CD14-positive monocyte (primary cell): ENCODE measurements at regions not wholly inside any gene's neighbourhood (a gene's known extent, or its start where the extent isn't known, plus 50 kb on each side); places are given as distances from the start of the nearest gene placed in this dataset.

Experiments used
- DNase-seq, 3 donors: peaks; one replicate each; pipeline ENCODE4 v3.0.0-alpha.2; 2011 to 2022
- H2AFZ ChIP-seq: 2 replicates; pipeline ENCODE4 v1.6.0; 2012; ENCODE audit warnings: mild to moderate bottlenecking, low read depth, low read length, inconsistent platforms; ENCODE audit not compliant: insufficient read depth, poor library complexity, severe bottlenecking
- H3K27ac ChIP-seq, 2 donors: 1 replicate in 1 of 2; 2 replicates in 1 of 2; pipeline ENCODE4 v1.5.1; 2012 to 2013; ENCODE audit warnings: low read length in 2 of 2, control low read depth in 1 of 2, inconsistent platforms in 1 of 2, low read depth in 1 of 2, mild to moderate bottlenecking in 1 of 2
- H3K27me3 ChIP-seq, 2 donors: one replicate each; pipeline versions ENCODE4 v1.6.0 to v1.6.1; 2011 to 2013; ENCODE audit warnings: low read length in 2 of 2; ENCODE audit not compliant: control insufficient read depth in 2 of 2, insufficient read depth in 2 of 2
- H3K36me3 ChIP-seq, 2 donors: replicated peaks in 1 of 2; 1 replicate in 1 of 2; 2 replicates in 1 of 2; pipeline versions ENCODE4 v1.5.1 to v1.6.1; 2012 to 2013; ENCODE audit warnings: low read length in 2 of 2, control low read depth in 1 of 2, inconsistent platforms in 1 of 2, mild to moderate bottlenecking in 1 of 2; ENCODE audit not compliant: insufficient read depth in 2 of 2, control insufficient read depth in 1 of 2
- H3K4me1 ChIP-seq, 2 donors: 1 replicate in 1 of 2; 2 replicates in 1 of 2; pipeline versions ENCODE4 v1.5.1 to v1.6.1; 2012 to 2013; ENCODE audit warnings: low read length in 2 of 2, control low read depth in 1 of 2, inconsistent platforms in 1 of 2, mild to moderate bottlenecking in 1 of 2, moderate library complexity in 1 of 2; ENCODE audit not compliant: insufficient read depth in 2 of 2, control insufficient read depth in 1 of 2
- H3K4me2 ChIP-seq: replicated peaks from 2 replicates; pipeline ENCODE3; 2012; ENCODE audit warnings: low read length, moderate library complexity, mild to moderate bottlenecking; ENCODE audit not compliant: poor library complexity, severe bottlenecking; ENCODE audit errors: extremely low read depth
- H3K4me3 ChIP-seq, 3 experiments: fragments of 200-600 bp in 1 of 3; sonication (generic) in 1 of 3; replicated peaks in 1 of 3; 1 replicate in 2 of 3; 2 replicates in 1 of 3; pipeline ENCODE4 v1.5.1; 2011 to 2013; ENCODE audit warnings: low read length in 3 of 3, mild to moderate bottlenecking in 3 of 3, control low read depth in 2 of 3, low read depth in 2 of 3, inconsistent platforms in 1 of 3, moderate library complexity in 1 of 3
- H3K79me2 ChIP-seq: 2 replicates; pipeline ENCODE4 v1.6.0; 2012; ENCODE audit warnings: mild to moderate bottlenecking, control low read depth, inconsistent platforms, low read length, moderate library complexity; ENCODE audit not compliant: insufficient read depth
- H3K9ac ChIP-seq: 2 replicates; pipeline ENCODE4 v1.6.0; 2017; ENCODE audit warnings: low read length, mild to moderate bottlenecking; ENCODE audit not compliant: insufficient read depth, poor library complexity, severe bottlenecking
- H3K9me3 ChIP-seq, 2 donors: replicated peaks in 1 of 2; 1 replicate in 1 of 2; 2 replicates in 1 of 2; pipeline versions ENCODE4 v1.5.1 to v1.6.1; 2012 to 2013; ENCODE audit warnings: low read length in 2 of 2, control low read depth in 1 of 2; ENCODE audit not compliant: control insufficient read depth in 1 of 2, insufficient read depth in 1 of 2
- H4K20me1 ChIP-seq: 2 replicates; pipeline ENCODE4 v1.6.0; 2012; ENCODE audit warnings: mild to moderate bottlenecking, low read length, control low read depth, moderate library complexity; ENCODE audit not compliant: insufficient read depth
- H3K27ac Mint-ChIP-seq, 7 donors: one replicate each; pipeline ENCODE4 v1.8.0; 2020; ENCODE audit warnings: mild to moderate bottlenecking in 7 of 7, mixed read lengths in 7 of 7, moderate library complexity in 6 of 7, inconsistent platforms in 2 of 7
- H3K27me3 Mint-ChIP-seq, 3 donors: one replicate each; pipeline ENCODE4 v1.8.0; 2021 to 2022; ENCODE audit warnings: low read depth in 3 of 3, mild to moderate bottlenecking in 3 of 3, mixed read lengths in 3 of 3, moderate library complexity in 3 of 3, inconsistent platforms in 1 of 3
- H3K36me3 Mint-ChIP-seq, 2 donors: one replicate each; pipeline ENCODE4 v1.8.0; 2020; ENCODE audit warnings: mixed read lengths in 2 of 2, inconsistent platforms in 1 of 2, mild to moderate bottlenecking in 1 of 2
- H3K4me1 Mint-ChIP-seq: one replicate; pipeline ENCODE4 v1.8.0; 2020; ENCODE audit warnings: mild to moderate bottlenecking, mixed read lengths
- H3K4me3 Mint-ChIP-seq, 2 donors: one replicate each; pipeline ENCODE4 v1.8.0; 2020; ENCODE audit warnings: mild to moderate bottlenecking in 2 of 2, mixed read lengths in 2 of 2, moderate library complexity in 1 of 2
- H3K9me3 Mint-ChIP-seq, 7 donors: one replicate each; pipeline ENCODE4 v1.8.0; 2020 to 2022; ENCODE audit warnings: mixed read lengths in 7 of 7, mild to moderate bottlenecking in 6 of 7, moderate library complexity in 6 of 7, inconsistent platforms in 2 of 7
- CTCF ChIP-seq: fragments of 200-600 bp; IDR thresholded peaks from one replicate; pipeline ENCODE4 v1.8.0; 2022; ENCODE audit warnings: antibody characterized with exemption, mild to moderate bottlenecking
- WGBS: methylation state at CpG from one replicate; pipeline ENCODE4 v1.1.5; 2013; ENCODE audit warnings: missing lambda C conversion rate; ENCODE audit not compliant: insufficient coverage; 5-methylcytosine and 5-hydroxymethylcytosine counted together
- intact Hi-C, 2 donors: fragments of 100-400 bp; cut with micrococcal nuclease; formaldehyde crosslinking; loops; one replicate each; pipeline versions ENCODE4 v1.15.0 to v1.15.1; 2023

- Mint-ChIP-seq H3K4me3 (no peak overlapping the region), H3K4me1 (no peaks in the 10 kb centered on the region), H3K36me3 (no peaks in the 10 kb centered on the region), H3K9me3 (peaks cover 0 to 6% (median 0%) of the 10 kb centered on the region in 7 donors), H3K27ac (no peak overlapping the region), H3K27me3 (peaks cover 0 to 2% (median 0%) of the 10 kb centered on the region in 3 donors)
- no peak overlapping the region for H2AFZ ChIP-seq
- no peak overlapping the region for H3K4me3 ChIP-seq
- DNase-seq = no peak
- TF ChIP-seq CTCF = no peak
- H3K79me2 ChIP-seq = no peaks in the 10 kb centered on the region
- H4K20me1 ChIP-seq = no peaks in the 10 kb centered on the region
- H3K9me3 ChIP-seq = no peaks in the 10 kb centered on the region
- no peaks in the 10 kb centered on the region for H3K27me3 ChIP-seq
- H3K9ac ChIP-seq = no peak overlapping the region
- intact Hi-C loops = no loop called here
- no peaks in the 10 kb centered on the region for H3K4me1 ChIP-seq
- no peak overlapping the region for H3K27ac ChIP-seq
- no peaks in the 10 kb centered on the region for H3K36me3 ChIP-seq
- no peak overlapping the region for H3K4me2 ChIP-seq
Observed at GRCh38 chr4:117514391-117515175, 429.2 kb upstream of the TRAM1L1 start.

GRCh38 chr4:117515921-117516320 is 430.5 kb upstream of the TRAM1L1 start:
- no peak overlapping the region for H3K4me2 ChIP-seq
- Mint-ChIP-seq H3K27ac (no peak overlapping the region), H3K36me3 (no peaks in the 10 kb centered on the region), H3K9me3 (peaks cover 0 to 11% (median 3%) of the 10 kb centered on the region in 7 donors), H3K27me3 (peaks cover 0 to under 1% (median 0%) of the 10 kb centered on the region in 3 donors), H3K4me3 (no peak overlapping the region), H3K4me1 (no peaks in the 10 kb centered on the region)
- H3K4me1 ChIP-seq = no peaks in the 10 kb centered on the region
- H3K36me3 ChIP-seq = no peaks in the 10 kb centered on the region
- no peaks in the 10 kb centered on the region for H3K79me2 ChIP-seq
- no peak overlapping the region for H3K27ac ChIP-seq
- no peak overlapping the region for H3K4me3 ChIP-seq
- TF ChIP-seq CTCF = no peak
- H2AFZ ChIP-seq = no peak overlapping the region
- DNase-seq = no peak
- no peaks in the 10 kb centered on the region for H3K9me3 ChIP-seq
- intact Hi-C loops = no loop called here
- no peak overlapping the region for H3K9ac ChIP-seq
- no peaks in the 10 kb centered on the region for H3K27me3 ChIP-seq
- no peaks in the 10 kb centered on the region for H4K20me1 ChIP-seq
- no CpG with 5 or more reads among the region's 2 CpGs for WGBS
